ENCODE measurements at regions not wholly inside any gene's neighbourhood (a gene's known extent, or its start where the extent isn't known, plus 50 kb on each side); places are given as distances from the start of the nearest gene placed in this dataset.

GRCh38 chr16:65772134-65772732, 594.3 kb upstream of the CDH5 start:
- TF ChIP-seq, protein P1, sequence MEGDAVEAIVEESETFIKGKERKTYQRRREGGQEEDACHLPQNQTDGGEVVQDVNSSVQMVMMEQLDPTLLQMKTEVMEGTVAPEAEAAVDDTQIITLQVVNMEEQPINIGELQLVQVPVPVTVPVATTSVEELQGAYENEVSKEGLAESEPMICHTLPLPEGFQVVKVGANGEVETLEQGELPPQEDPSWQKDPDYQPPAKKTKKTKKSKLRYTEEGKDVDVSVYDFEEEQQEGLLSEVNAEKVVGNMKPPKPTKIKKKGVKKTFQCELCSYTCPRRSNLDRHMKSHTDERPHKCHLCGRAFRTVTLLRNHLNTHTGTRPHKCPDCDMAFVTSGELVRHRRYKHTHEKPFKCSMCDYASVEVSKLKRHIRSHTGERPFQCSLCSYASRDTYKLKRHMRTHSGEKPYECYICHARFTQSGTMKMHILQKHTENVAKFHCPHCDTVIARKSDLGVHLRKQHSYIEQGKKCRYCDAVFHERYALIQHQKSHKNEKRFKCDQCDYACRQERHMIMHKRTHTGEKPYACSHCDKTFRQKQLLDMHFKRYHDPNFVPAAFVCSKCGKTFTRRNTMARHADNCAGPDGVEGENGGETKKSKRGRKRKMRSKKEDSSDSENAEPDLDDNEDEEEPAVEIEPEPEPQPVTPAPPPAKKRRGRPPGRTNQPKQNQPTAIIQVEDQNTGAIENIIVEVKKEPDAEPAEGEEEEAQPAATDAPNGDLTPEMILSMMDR (IDR thresholded peaks at IDR 0.05; ENCODE audit: insufficient read depth, low read depth, low read length, missing control alignments) = no peak
- H3K4me3 ChIP-seq (ENCODE audit: low read depth, low read length) = no peak overlapping the region
- no peak for DNase-seq (ENCODE audit: low read depth)

GRCh38 chr16:65771707-65772106, 594.8 kb upstream of the CDH5 start:
- TF ChIP-seq, protein P1 (IDR thresholded peaks at IDR 0.05; ENCODE audit: insufficient read depth, low read depth, low read length, missing control alignments) = no peak
- DNase-seq (ENCODE audit: low read depth) = no peak
- no peak overlapping the region for H3K4me3 ChIP-seq (ENCODE audit: low read depth, low read length)

- H3K4me3 ChIP-seq (ENCODE audit: low read depth, low read length) = no peak overlapping the region
- TF ChIP-seq, protein P1 (IDR thresholded peaks at IDR 0.05; ENCODE audit: insufficient read depth, low read depth, low read length, missing control alignments) = no peak
- no peak for DNase-seq (ENCODE audit: low read depth)
Measured at GRCh38 chr16:65770752-65771151, 595.7 kb upstream of the CDH5 start.

DNA sequence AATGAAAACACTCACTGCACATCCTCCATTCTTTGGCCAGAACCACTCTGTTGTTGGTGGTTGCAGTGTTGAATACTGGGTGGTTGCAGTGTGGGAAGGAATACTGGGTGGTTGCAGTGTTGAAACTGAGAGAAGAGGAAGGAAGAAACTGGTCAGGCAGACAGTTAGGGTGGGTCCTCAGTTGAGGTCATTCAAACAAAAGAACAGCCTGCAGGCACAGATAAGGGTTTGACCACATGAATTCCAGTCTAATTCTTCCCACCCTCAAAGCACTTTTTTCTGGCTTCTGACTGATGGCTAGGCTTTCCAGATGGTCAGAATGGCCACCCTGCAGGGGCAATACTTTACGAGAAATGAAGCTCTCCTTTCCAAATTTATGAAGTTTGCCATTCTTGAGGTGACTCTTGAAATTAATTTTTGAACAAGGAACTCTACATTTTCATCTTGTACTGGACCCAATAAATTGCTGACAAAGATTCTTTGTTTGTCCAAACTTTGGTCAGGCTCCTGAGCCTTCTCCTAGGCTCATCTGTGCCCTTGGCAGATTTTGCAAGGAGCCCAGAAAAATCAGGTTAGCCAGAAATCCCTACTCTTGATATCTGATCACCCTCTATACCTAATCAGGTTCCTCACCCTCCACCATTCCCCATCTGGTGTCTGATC, 596.6 kb upstream of the CDH5 start:
- peak; percentile 15 for DNase-seq (ENCODE audit: low read depth)
- H3K4me3 ChIP-seq (ENCODE audit: low read depth, low read length) = no peak overlapping the region
- TF ChIP-seq, protein P1 (IDR thresholded peaks at IDR 0.05; ENCODE audit: insufficient read depth, low read depth, low read length, missing control alignments) = no peak

- DNase-seq (ENCODE audit: low read depth) = peak; percentile 17
- no peak overlapping the region for H3K4me3 ChIP-seq (ENCODE audit: low read depth, low read length)
- TF ChIP-seq, protein P1 (IDR thresholded peaks at IDR 0.05; ENCODE audit: insufficient read depth, low read depth, low read length, missing control alignments) = no peak
Measured at GRCh38 chr16:65769055-65769465, 597.4 kb upstream of the CDH5 start.

GRCh38 chr16:65767125-65767524, 599.4 kb upstream of the CDH5 start:
- H3K4me3 ChIP-seq (ENCODE audit: low read depth, low read length) = no peak overlapping the region
- DNase-seq (ENCODE audit: low read depth) = no peak
- TF ChIP-seq, protein P1 (IDR thresholded peaks at IDR 0.05; ENCODE audit: insufficient read depth, low read depth, low read length, missing control alignments) = no peak
